GM19452 (cell line): ENCODE measurements at regions not wholly inside any gene's neighbourhood (a gene's known extent, or its start where the extent isn't known, plus 50 kb on each side); places are given as distances from the start of the nearest gene placed in this dataset.

Source experiments
- ATAC-seq: cut with Tn5 transposase; IDR thresholded peaks from one replicate; pipeline ENCODE4 v1.9.1; 2021; ENCODE audit not compliant: unreplicated experiment

- no peak for ATAC-seq
Observed at GRCh38 chr5:29777373-29777772, 1416.1 kb upstream of the CDH6 start.

DNA sequence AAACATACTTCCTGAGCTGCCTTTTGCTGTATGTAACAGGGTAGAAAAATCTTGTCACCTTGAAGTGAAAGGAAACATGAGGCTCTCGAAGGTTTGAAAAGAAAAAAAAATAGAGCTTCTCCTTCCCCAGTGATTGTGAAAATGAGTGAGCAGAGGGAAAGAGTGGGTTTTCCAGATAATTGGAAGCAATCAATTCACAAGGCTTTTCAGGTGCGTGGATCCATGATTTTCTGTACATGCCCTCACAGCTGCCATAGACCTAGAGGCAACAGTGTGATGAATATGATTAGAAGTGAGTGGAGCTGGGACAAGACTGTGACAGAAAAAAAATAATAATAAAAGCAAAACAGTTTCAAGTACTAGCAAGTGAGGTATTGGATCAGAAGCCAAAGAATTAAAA, 1422.5 kb upstream of the CDH6 start:
- ATAC-seq = no peak

- ATAC-seq = no peak
Observed at GRCh38 chr5:29769474-29769873, 1424.0 kb upstream of the CDH6 start.

GRCh38 chr5:29758986-29759421, 1434.5 kb upstream of the CDH6 start:
- ATAC-seq = no peak

DNA sequence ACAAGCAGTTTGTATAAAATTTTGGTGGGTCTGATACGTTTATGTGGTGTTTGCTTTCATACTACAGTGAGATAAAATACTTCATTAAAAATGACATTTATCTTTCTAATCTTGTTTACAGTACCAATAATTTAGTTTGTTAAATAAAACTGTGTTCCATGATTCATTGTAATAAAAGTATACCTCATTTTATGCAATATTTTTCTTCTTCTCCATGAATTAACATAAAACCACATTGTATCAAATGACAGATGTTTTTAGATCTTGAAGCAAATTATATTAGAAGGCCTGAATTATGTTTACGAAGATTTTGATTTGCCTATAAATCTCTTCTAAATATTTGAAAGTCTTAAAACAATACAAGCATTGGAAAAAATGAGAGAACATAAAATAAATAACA, 1443.0 kb upstream of the CDH6 start:
- ATAC-seq = no peak

GRCh38 chr5:29744618-29745017, 1448.9 kb upstream of the CDH6 start:
- no peak for ATAC-seq

- no peak for ATAC-seq
Observed at GRCh38 chr5:29720954-29721353, 1472.5 kb upstream of the CDH6 start.

GRCh38 chr5:29719171-29719570, 1474.3 kb upstream of the CDH6 start:
- no peak for ATAC-seq

- no peak for ATAC-seq
Observed at GRCh38 chr5:29715167-29715566, 1478.3 kb upstream of the CDH6 start.

DNA sequence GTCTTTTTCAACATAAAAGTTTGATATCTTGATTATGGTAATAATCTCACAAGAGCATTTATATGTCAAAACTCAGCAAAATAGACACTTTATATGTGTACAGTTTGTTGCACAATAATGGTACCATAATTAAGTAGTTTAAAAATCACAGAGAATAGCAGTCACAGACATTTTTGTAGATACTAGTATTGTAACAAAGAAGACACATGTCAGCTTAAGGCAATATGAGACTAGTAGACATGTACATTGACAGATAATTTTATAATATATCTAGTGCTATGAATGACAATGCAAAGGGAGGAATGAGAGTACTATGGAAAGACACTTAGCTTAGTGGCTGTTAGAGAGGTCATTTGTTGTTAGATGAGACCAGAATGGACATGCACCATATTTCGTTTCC, 1490.6 kb upstream of the CDH6 start:
- no peak for ATAC-seq

GRCh38 chr5:29701600-29701999, 1491.9 kb upstream of the CDH6 start:
- no peak for ATAC-seq

DNA sequence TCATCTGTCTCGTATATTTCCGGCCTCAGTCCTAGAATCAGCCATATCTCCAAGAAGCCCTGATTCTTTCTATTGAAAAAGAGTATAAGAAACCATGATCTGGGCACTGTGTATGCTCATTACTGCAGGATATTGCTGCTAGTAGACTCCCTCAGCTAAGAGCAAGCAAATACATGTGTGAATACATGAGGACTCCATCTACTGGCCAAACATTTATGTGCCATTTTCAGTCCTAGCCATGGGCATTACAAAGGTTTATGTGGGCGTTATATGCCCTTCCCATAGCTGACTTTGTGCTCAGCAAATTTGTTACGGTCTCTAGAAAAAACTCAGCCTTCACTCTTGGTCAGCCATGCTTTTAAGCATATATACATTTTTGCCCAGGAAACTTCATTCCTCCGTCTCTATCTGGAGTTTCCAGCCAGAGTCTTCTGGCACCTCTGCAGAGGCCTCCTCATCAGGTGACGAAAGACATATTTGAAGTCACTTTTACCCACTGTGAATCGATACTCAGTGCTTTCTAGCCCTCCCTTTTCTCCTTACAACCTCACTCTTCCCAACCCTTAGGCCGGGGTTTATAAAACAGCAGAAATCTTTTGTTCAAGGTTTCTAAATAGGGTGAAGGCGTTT, 1495.6 kb upstream of the CDH6 start:
- no peak for ATAC-seq

- no peak for ATAC-seq
Observed at GRCh38 chr5:29697278-29697677, 1496.2 kb upstream of the CDH6 start.

GRCh38 chr5:29672678-29673077, 1520.8 kb upstream of the CDH6 start:
- no peak for ATAC-seq

- no peak for ATAC-seq
Observed at GRCh38 chr5:29662876-29663275, 1530.6 kb upstream of the CDH6 start.

DNA sequence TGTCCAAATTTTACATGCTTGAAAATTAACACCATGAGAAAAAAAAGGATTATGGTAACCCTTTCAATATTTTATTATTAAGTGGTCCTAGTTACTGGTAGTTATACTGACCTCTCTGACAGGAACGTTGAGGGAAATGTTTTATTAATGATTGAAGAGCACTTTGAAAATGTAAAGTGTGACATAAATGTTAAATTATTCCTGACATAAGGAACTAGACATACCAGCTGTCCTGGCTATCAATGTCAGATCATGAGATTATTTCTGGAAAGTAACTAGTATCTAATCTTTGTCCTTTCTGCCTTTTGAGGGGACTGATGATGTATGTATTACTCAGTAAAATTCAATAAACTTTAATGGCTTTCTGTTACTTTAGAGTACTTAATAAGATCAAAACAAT, 1538.5 kb upstream of the CDH6 start:
- ATAC-seq = no peak

DNA sequence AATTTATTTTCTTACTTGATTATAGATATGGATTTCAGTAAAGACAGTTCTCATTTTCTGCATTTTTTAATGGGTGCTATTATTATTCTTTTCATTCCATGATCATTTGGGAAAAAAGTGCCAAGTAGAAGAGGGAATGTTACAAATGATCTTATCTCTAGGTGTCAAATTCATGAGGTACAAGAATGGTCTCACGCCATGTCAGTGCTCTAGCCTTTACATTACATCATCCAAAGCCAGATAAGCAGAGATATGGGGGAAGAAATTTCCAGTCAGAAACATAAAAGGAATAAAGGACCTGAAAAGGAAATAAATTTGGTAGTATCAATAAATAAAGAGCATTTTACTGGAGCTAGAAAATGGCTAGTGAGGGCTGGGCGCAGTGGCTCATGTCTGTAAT, 1544.2 kb upstream of the CDH6 start:
- ATAC-seq = no peak

- ATAC-seq = no peak
Observed at GRCh38 chr5:29642601-29643000, 1550.9 kb upstream of the CDH6 start.

DNA sequence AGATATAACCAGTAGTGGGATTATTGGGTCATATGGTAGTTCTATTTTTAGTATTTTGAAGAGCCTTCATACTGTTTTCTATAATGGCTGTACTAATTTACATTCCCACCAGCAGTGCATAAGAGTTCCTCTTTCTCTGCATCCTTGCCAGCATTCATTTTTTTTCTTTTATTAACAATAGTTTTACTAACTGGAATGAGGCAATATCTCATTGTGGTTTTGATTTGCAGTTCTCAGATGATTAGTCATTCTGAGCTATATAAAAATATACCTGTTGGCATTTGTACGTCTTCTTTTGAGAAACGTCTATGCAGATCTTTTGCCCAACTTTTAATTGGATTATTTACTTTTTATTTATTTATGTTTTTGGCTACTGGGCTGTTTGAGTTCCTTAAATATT, 1579.3 kb upstream of the CDH6 start:
- ATAC-seq = no peak

- ATAC-seq = no peak
Observed at GRCh38 chr5:29588236-29588635, 1605.2 kb upstream of the CDH6 start.

DNA sequence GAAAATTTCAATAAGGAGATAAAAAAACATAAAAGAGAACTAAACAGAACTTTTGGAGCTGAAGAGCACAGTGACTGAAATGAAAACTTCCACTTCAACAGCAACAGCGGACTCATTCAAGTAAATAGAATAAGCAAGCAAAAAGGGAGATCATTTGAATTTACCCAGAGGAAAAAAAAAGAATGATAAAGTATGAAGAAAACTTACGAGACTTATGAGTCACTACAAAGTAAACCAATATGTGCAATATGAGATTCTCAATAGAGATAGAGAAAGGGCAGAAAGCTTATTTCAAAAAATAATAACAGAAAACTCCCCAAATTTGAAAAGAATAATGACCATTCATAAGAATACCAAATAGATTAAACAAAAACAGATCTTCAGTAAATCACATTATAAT, 1605.7 kb upstream of the CDH6 start:
- no peak for ATAC-seq

GRCh38 chr5:29568028-29568427, 1625.5 kb upstream of the CDH6 start:
- no peak for ATAC-seq

- no peak for ATAC-seq
Observed at GRCh38 chr5:29561564-29561963, 1631.9 kb upstream of the CDH6 start.

- ATAC-seq = no peak
Observed at GRCh38 chr5:29550523-29550922, 1643.0 kb upstream of the CDH6 start.
